ENCODE measurements at regions not wholly inside any gene's neighbourhood (a gene's known extent, or its start where the extent isn't known, plus 50 kb on each side); places are given as distances from the start of the nearest gene placed in this dataset.
"Not testable (repeated sequence)": the region's sequence is repeated elsewhere in the genome, so short reads cannot be mapped to it uniquely, and the experiment has no call there.

GRCh38 chr7:66460921-66461361 is 167.7 kb upstream of the KCTD7 start:
- H3K9ac ChIP-seq (replicated peaks; ENCODE audit: extremely low read depth, insufficient read depth, low read length), result no peak overlapping the region
- no peak overlapping the region for H2AFZ ChIP-seq (ENCODE audit: low read depth, low read length)
- no peak for DNase-seq (ENCODE audit: low read depth, low spot score)
- ChIA-PET CTCF (no interaction called here), POLR2A (no interaction called here)
- no peaks in the 10 kb centered on the region for H3K79me2 ChIP-seq (ENCODE audit: control insufficient read depth, insufficient read depth, low read length)
- H4K20me1 ChIP-seq (replicated peaks; ENCODE audit: control insufficient read depth, extremely low read depth, insufficient read depth, low read length), result no peaks in the 10 kb centered on the region
- H3K27me3 ChIP-seq (ENCODE audit: control insufficient read depth in 2 of 2, insufficient read depth in 2 of 2, low read length in 2 of 2), result no peaks in the 10 kb centered on the region
- no peaks in the 10 kb centered on the region for H3K9me3 ChIP-seq (replicated peaks; ENCODE audit: control insufficient read depth, insufficient read depth, low read length)
- H3K27ac ChIP-seq (ENCODE audit: insufficient read depth, low read depth, low read length), result no peak overlapping the region
- no peak overlapping the region for H3K4me3 ChIP-seq (replicated peaks in 1 of 3; ENCODE audit: insufficient read depth in 1 of 3, low read depth in 1 of 3, low read length in 3 of 3)
- dilution Hi-C loops (cut with MboI; ENCODE audit: extremely low pct_ligation_motif_present, low sequenced_read_pairs), result no loop called here
- intact Hi-C loops (cut with micrococcal nuclease), result no loop called here
- BruUV-seq (replicated peaks), result no TSS peak
- FAIRE-seq, result no peak
- no peaks in the 10 kb centered on the region for H3K36me3 ChIP-seq (ENCODE audit: control insufficient read depth in 2 of 2, extremely low read depth in 1 of 2, insufficient read depth in 2 of 2, low read length in 2 of 2)
- no peak overlapping the region for H3K4me2 ChIP-seq (ENCODE audit: insufficient read depth, low read length)
- TF ChIP-seq POLR2AphosphoS5 (IDR thresholded peaks at IDR 0.05; ENCODE audit: insufficient read depth, low read depth, low read length) (no peak), GATA2 (IDR thresholded peaks at IDR 0.05; ENCODE audit: insufficient read depth, insufficient read length, low read depth, low read length) (no peak), MAX (IDR thresholded peaks at IDR 0.05; ENCODE audit: insufficient read depth, insufficient read length) (no peak), FOS (IDR thresholded peaks at IDR 0.05; ENCODE audit: borderline replicate concordance, insufficient read depth, low read length) (no peak), JUN (IDR thresholded peaks at IDR 0.05; ENCODE audit: borderline replicate concordance, insufficient read depth, insufficient read length, low read depth) (no peak), MYC (IDR thresholded peaks at IDR 0.05; ENCODE audit: low read depth, low read length) (no peak), CTCF (IDR thresholded peaks at IDR 0.05; ENCODE audit: extremely low read depth in 1 of 2, insufficient read depth in 1 of 2, low read depth in 1 of 2, low read length in 2 of 2) (no peak), EZH2 (IDR thresholded peaks at IDR 0.05; ENCODE audit: borderline replicate concordance, low read depth, low read length, severe bottlenecking) (no peak), POLR2A (IDR thresholded peaks at IDR 0.05; ENCODE audit: low read depth, low read length) (no peak)
- H3K4me1 ChIP-seq (ENCODE audit: control insufficient read depth, extremely low read depth, insufficient read depth, low read length), result peaks cover 10% of the 10 kb centered on the region
- no peaks in the 10 kb centered on the region for H3K9me1 ChIP-seq (replicated peaks; ENCODE audit: control insufficient read depth, extremely low read depth, insufficient read depth, low read length)

DNA sequence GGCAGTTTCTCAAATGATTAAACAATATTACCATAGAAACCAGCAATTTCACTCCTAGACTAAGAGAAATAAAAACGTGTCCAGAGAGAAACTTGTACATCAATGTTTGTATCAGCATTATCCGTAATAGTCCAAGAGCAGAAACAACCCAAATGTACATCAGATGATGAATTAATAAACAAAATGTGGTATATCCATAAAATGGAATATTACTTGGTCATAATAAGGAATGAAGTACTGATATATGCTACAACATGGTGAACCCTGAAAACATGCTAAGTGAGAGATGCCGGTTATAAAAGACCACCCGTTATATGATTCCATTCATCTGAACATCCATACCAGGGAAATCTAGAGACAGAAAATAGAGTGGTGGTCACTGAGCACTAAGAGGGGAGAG is 167.3 kb upstream of the KCTD7 start:
- intact Hi-C loops (cut with micrococcal nuclease); H3K79me2 ChIP-seq (ENCODE audit: control insufficient read depth, insufficient read depth, low read length); H2AFZ ChIP-seq (ENCODE audit: low read depth, low read length); H3K27me3 ChIP-seq (ENCODE audit: control insufficient read depth in 2 of 2, insufficient read depth in 2 of 2, low read length in 2 of 2); dilution Hi-C loops (cut with MboI; ENCODE audit: extremely low pct_ligation_motif_present, low sequenced_read_pairs); H4K20me1 ChIP-seq (replicated peaks; ENCODE audit: control insufficient read depth, extremely low read depth, insufficient read depth, low read length); H3K36me3 ChIP-seq (ENCODE audit: control insufficient read depth in 2 of 2, extremely low read depth in 1 of 2, insufficient read depth in 2 of 2, low read length in 2 of 2); H3K9me3 ChIP-seq (replicated peaks; ENCODE audit: control insufficient read depth, insufficient read depth, low read length); H3K9me1 ChIP-seq (replicated peaks; ENCODE audit: control insufficient read depth, extremely low read depth, insufficient read depth, low read length); H3K9ac ChIP-seq (replicated peaks; ENCODE audit: extremely low read depth, insufficient read depth, low read length); FAIRE-seq; CTCF ChIA-PET; H3K27ac ChIP-seq (ENCODE audit: insufficient read depth, low read depth, low read length); BruUV-seq (replicated peaks); H3K4me2 ChIP-seq (ENCODE audit: insufficient read depth, low read length); DNase-seq (ENCODE audit: low read depth, low spot score); H3K4me3 ChIP-seq (replicated peaks in 1 of 3; ENCODE audit: insufficient read depth in 1 of 3, low read depth in 1 of 3, low read length in 3 of 3); POLR2A ChIA-PET: not testable (repeated sequence)
- H3K4me1 ChIP-seq (ENCODE audit: control insufficient read depth, extremely low read depth, insufficient read depth, low read length), result peaks cover 10% of the 10 kb centered on the region

DNA sequence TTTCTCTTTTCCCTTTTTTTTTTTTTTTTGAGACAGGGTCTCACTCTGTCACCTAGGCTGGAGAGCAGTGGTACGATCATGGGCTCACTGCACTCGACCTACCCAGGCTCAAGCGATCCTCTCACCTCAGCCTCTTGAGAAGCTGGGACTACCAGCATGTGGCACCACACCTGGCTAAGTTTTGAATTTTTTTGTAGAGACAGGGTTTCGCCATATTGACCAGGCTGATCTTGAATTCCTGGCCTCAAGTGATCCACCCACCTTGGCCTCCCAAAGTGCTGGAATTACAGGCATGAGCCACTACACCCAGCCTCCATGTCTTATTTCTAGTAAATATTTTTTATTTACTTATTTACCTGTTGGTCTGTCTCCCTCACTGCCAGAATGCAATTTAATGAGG is 165.8 kb upstream of the KCTD7 start:
- CTCF ChIA-PET; FAIRE-seq; H3K9ac ChIP-seq (replicated peaks; ENCODE audit: extremely low read depth, insufficient read depth, low read length); H3K9me1 ChIP-seq (replicated peaks; ENCODE audit: control insufficient read depth, extremely low read depth, insufficient read depth, low read length); H3K27me3 ChIP-seq (ENCODE audit: control insufficient read depth in 2 of 2, insufficient read depth in 2 of 2, low read length in 2 of 2); H3K36me3 ChIP-seq (ENCODE audit: control insufficient read depth in 2 of 2, extremely low read depth in 1 of 2, insufficient read depth in 2 of 2, low read length in 2 of 2); dilution Hi-C loops (cut with MboI; ENCODE audit: extremely low pct_ligation_motif_present, low sequenced_read_pairs); H3K27ac ChIP-seq (ENCODE audit: insufficient read depth, low read depth, low read length); BruUV-seq (replicated peaks); H3K79me2 ChIP-seq (ENCODE audit: control insufficient read depth, insufficient read depth, low read length); H2AFZ ChIP-seq (ENCODE audit: low read depth, low read length); DNase-seq (ENCODE audit: low read depth, low spot score); H4K20me1 ChIP-seq (replicated peaks; ENCODE audit: control insufficient read depth, extremely low read depth, insufficient read depth, low read length); H3K4me3 ChIP-seq (replicated peaks in 1 of 3; ENCODE audit: insufficient read depth in 1 of 3, low read depth in 1 of 3, low read length in 3 of 3); H3K9me3 ChIP-seq (replicated peaks; ENCODE audit: control insufficient read depth, insufficient read depth, low read length); POLR2A ChIA-PET; H3K4me2 ChIP-seq (ENCODE audit: insufficient read depth, low read length); intact Hi-C loops (cut with micrococcal nuclease): not testable (repeated sequence)
- peaks cover 10% of the 10 kb centered on the region for H3K4me1 ChIP-seq (ENCODE audit: control insufficient read depth, extremely low read depth, insufficient read depth, low read length)
